ENCODE measurements at regions not wholly inside any gene's neighbourhood (a gene's known extent, or its start where the extent isn't known, plus 50 kb on each side); places are given as distances from the start of the nearest gene placed in this dataset.

DNA sequence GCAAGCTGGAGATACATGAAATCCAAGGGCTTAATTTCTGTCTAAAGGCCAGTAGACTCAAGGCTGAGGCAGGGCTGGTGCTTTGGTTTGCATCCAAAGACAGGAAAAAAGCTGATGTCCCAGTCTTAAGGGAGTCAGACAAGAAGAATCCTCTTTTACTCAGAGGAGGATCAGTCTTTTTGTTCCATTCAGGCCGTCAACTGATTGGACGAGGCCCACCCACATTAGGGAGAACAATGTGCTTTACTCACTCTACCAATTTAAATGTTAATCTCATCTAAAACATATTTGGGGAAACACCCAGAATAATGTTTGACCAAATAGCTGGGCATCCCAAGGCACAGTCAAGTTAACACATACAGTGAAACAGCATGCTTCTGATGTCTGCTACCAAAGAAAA lies 388.5 kb upstream of the CHRM2 start:
- no peak overlapping the region for H4K91ac ChIP-seq (ENCODE audit: insufficient read depth, low read depth, low read length)
- WGBS, 2 experiments (ENCODE audit: extremely low coverage in 2 of 2, insufficient read length in 1 of 2), result no CpG with 5 or more reads among the region's 2 CpGs
- POLR2A ChIA-PET (ENCODE audit: unreplicated experiment), result no interaction called here
- no peak overlapping the region for H4K8ac ChIP-seq (ENCODE audit: low read depth in 2 of 2, low read length in 2 of 2)
- no peak overlapping the region for H2BK5ac ChIP-seq (ENCODE audit: low read depth, low read length, poor library complexity, severe bottlenecking)
- H2BK120ac ChIP-seq (ENCODE audit: low read depth, low read length), result no peak overlapping the region
- TF ChIP-seq POLR2A (IDR thresholded peaks at IDR 0.05; ENCODE audit: low read depth, low read length) (no peak), RFX5 (IDR thresholded peaks at IDR 0.05; ENCODE audit: low read depth, low read length) (no peak), FOS (IDR thresholded peaks at IDR 0.05; ENCODE audit: low read depth, low read length) (no peak), CHD1 (IDR thresholded peaks at IDR 0.05; ENCODE audit: low read depth, low read length) (no peak), MAFK (IDR thresholded peaks at IDR 0.05; ENCODE audit: low read depth, low read length) (no peak), RAD21 (IDR thresholded peaks at IDR 0.05; ENCODE audit: low read length) (no peak), NFE2L2 (IDR thresholded peaks at IDR 0.05; ENCODE audit: low read depth, low read length) (no peak), BHLHE40 (IDR thresholded peaks at IDR 0.05; ENCODE audit: low read depth, low read length) (no peak), RCOR1 (IDR thresholded peaks at IDR 0.05; ENCODE audit: insufficient replicate concordance, low read length) (no peak)
- TF ChIP-seq, protein P1, sequence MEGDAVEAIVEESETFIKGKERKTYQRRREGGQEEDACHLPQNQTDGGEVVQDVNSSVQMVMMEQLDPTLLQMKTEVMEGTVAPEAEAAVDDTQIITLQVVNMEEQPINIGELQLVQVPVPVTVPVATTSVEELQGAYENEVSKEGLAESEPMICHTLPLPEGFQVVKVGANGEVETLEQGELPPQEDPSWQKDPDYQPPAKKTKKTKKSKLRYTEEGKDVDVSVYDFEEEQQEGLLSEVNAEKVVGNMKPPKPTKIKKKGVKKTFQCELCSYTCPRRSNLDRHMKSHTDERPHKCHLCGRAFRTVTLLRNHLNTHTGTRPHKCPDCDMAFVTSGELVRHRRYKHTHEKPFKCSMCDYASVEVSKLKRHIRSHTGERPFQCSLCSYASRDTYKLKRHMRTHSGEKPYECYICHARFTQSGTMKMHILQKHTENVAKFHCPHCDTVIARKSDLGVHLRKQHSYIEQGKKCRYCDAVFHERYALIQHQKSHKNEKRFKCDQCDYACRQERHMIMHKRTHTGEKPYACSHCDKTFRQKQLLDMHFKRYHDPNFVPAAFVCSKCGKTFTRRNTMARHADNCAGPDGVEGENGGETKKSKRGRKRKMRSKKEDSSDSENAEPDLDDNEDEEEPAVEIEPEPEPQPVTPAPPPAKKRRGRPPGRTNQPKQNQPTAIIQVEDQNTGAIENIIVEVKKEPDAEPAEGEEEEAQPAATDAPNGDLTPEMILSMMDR (conservative IDR thresholded peaks at IDR 0.05; ENCODE audit: low read depth, low read length), result no peak
- TF ChIP-seq, protein P2, sequence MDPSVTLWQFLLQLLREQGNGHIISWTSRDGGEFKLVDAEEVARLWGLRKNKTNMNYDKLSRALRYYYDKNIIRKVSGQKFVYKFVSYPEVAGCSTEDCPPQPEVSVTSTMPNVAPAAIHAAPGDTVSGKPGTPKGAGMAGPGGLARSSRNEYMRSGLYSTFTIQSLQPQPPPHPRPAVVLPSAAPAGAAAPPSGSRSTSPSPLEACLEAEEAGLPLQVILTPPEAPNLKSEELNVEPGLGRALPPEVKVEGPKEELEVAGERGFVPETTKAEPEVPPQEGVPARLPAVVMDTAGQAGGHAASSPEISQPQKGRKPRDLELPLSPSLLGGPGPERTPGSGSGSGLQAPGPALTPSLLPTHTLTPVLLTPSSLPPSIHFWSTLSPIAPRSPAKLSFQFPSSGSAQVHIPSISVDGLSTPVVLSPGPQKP (IDR thresholded peaks at IDR 0.05; ENCODE audit: borderline replicate concordance, low read depth, low read length), result no peak
- no peaks in the 10 kb centered on the region for H3K9me3 ChIP-seq (ENCODE audit: control insufficient read depth, insufficient read depth, low read length)
- ATAC-seq (ENCODE audit: low read depth), result no peak
- no peak overlapping the region for H3K14ac ChIP-seq (replicated peaks; ENCODE audit: low read depth, low read length)
- H2AFZ ChIP-seq (replicated peaks; ENCODE audit: low read length, poor library complexity), result no peak overlapping the region
- dilution Hi-C loops (cut with HindIII; ENCODE audit: low sequenced_read_pairs, unreplicated experiment), result no loop called here
- CTCF ChIA-PET, result no interaction called here
- H2BK20ac ChIP-seq (ENCODE audit: low read depth, low read length), result no peak overlapping the region
- H3K4me1 ChIP-seq (ENCODE audit: control insufficient read depth, insufficient read depth, low read length), result no peaks in the 10 kb centered on the region
- H3K27ac ChIP-seq (ENCODE audit: insufficient read depth, low read length), result no peak overlapping the region
- no peak overlapping the region for H2AK5ac ChIP-seq (ENCODE audit: low read depth, low read length)
- intact Hi-C loops (cut with micrococcal nuclease), result no loop called here
- H2AK9ac ChIP-seq (replicated peaks; ENCODE audit: low read depth, low read length, poor library complexity), result no peak overlapping the region
- H3K9ac ChIP-seq (ENCODE audit: low read depth, low read length), result no peak overlapping the region
- H3K4me2 ChIP-seq (ENCODE audit: low read depth, low read length), result no peak overlapping the region
- no peak overlapping the region for H2BK15ac ChIP-seq (ENCODE audit: low read depth, low read length)
- H3K18ac ChIP-seq (ENCODE audit: low read depth, low read length), result no peak overlapping the region
- H3K56ac ChIP-seq (ENCODE audit: extremely low read depth, insufficient read depth, low read length), result no peak overlapping the region
- in situ Hi-C loops (cut with MboI; ENCODE audit: low sequenced_read_pairs), result no loop called here
- no peaks in the 10 kb centered on the region for H3K79me1 ChIP-seq (ENCODE audit: low read depth in 1 of 2, low read length in 2 of 2)
- BruUV-seq (replicated peaks), result no TSS peak
- H3K23ac ChIP-seq (ENCODE audit: low read depth, low read length), result no peak overlapping the region
- H3K4ac ChIP-seq (ENCODE audit: low read depth, low read length), result no peak overlapping the region
- H3K27me3 ChIP-seq (ENCODE audit: control insufficient read depth, insufficient read depth, low read length), result no peaks in the 10 kb centered on the region
- no peaks in the 10 kb centered on the region for H3K36me3 ChIP-seq (ENCODE audit: control insufficient read depth, insufficient read depth, low read length)
- H3K4me3 ChIP-seq (ENCODE audit: insufficient read depth, low read depth, low read length), result no peak overlapping the region
- no peaks in the 10 kb centered on the region for H4K20me1 ChIP-seq (ENCODE audit: insufficient read depth, low read length)
- DNase-seq, result no peak
- no peaks in the 10 kb centered on the region for H3K9me1 ChIP-seq (ENCODE audit: insufficient read depth, low read length)
- no peak overlapping the region for H4K5ac ChIP-seq (ENCODE audit: low read depth, low read length)
